H9 (cell line): ENCODE measurements at regions not wholly inside any gene's neighbourhood (a gene's known extent, or its start where the extent isn't known, plus 50 kb on each side); places are given as distances from the start of the nearest gene placed in this dataset.

Experiments used
- DNase-seq: peaks from one replicate; pipeline ENCODE4 v3.0.0-alpha.2; 2017
- H2AFZ ChIP-seq: one replicate; pipeline ENCODE4 v1.6.1; 2013; ENCODE audit warnings: mild to moderate bottlenecking, low read length, control low read depth, moderate library complexity
- H2AK5ac ChIP-seq: 2 replicates; pipeline ENCODE4 v1.6.1; 2013; ENCODE audit warnings: low read length, control low read depth, mixed read lengths; ENCODE audit not compliant: insufficient read length
- H2BK120ac ChIP-seq: one replicate; pipeline ENCODE4 v1.6.1; 2013; ENCODE audit warnings: low read depth, mild to moderate bottlenecking, low read length, control low read depth, inconsistent platforms; ENCODE audit not compliant: poor library complexity, severe bottlenecking
- H2BK12ac ChIP-seq: 2 replicates; pipeline ENCODE4 v1.6.1; 2013; ENCODE audit warnings: low read length, control low read depth, mixed read lengths, low read depth; ENCODE audit not compliant: insufficient read length
- H2BK15ac ChIP-seq: 2 replicates; pipeline ENCODE4 v1.6.1; 2013; ENCODE audit warnings: low read depth, low read length, control low read depth
- H2BK20ac ChIP-seq: one replicate; pipeline ENCODE4 v1.6.1; 2013; ENCODE audit warnings: low read depth, mild to moderate bottlenecking, low read length, control low read depth, inconsistent platforms; ENCODE audit not compliant: poor library complexity, severe bottlenecking
- H2BK5ac ChIP-seq: 2 replicates; pipeline ENCODE4 v1.6.1; 2013; ENCODE audit warnings: low read length, control low read depth, mixed read lengths; ENCODE audit not compliant: insufficient read length
- H3K14ac ChIP-seq: 2 replicates; pipeline ENCODE4 v1.6.1; 2013; ENCODE audit warnings: low read length, control low read depth; ENCODE audit not compliant: insufficient read depth
- H3K18ac ChIP-seq: 2 replicates; pipeline ENCODE4 v1.6.1; 2013; ENCODE audit warnings: low read depth, mild to moderate bottlenecking, mixed read lengths, low read length, control low read depth; ENCODE audit not compliant: insufficient read length
- H3K23ac ChIP-seq: 2 replicates; pipeline ENCODE4 v1.6.1; 2013; ENCODE audit warnings: low read length, control low read depth, mixed read lengths, low read depth; ENCODE audit not compliant: insufficient read length
- H3K23me2 ChIP-seq: 2 replicates; pipeline ENCODE4 v1.6.1; 2013; ENCODE audit warnings: low read depth, mild to moderate bottlenecking, mixed read lengths, low read length, control low read depth; ENCODE audit not compliant: insufficient read length, poor library complexity, severe bottlenecking
- H3K27ac ChIP-seq: 2 replicates; pipeline ENCODE4 v1.5.1; 2013; ENCODE audit warnings: low read length, control low read depth, mixed read lengths, low read depth; ENCODE audit not compliant: insufficient read length
- H3K27me3 ChIP-seq: 2 replicates; pipeline ENCODE4 v1.6.1; 2013; ENCODE audit warnings: low read length, control low read depth, inconsistent platforms; ENCODE audit not compliant: insufficient read depth
- H3K4ac ChIP-seq: 2 replicates; pipeline ENCODE4 v1.6.1; 2013; ENCODE audit warnings: low read depth, mild to moderate bottlenecking, control low read depth, inconsistent platforms, low read length, moderate library complexity
- H3K4me1 ChIP-seq: 2 replicates; pipeline ENCODE4 v1.6.1; 2013; ENCODE audit warnings: low read length, control low read depth, inconsistent platforms; ENCODE audit not compliant: insufficient read depth
- H3K4me2 ChIP-seq: 2 replicates; pipeline ENCODE4 v1.6.1; 2013; ENCODE audit warnings: low read length, control low read depth, mixed read lengths; ENCODE audit not compliant: insufficient read length, insufficient read depth
- H3K56ac ChIP-seq: 2 replicates; pipeline ENCODE4 v1.6.1; 2013; ENCODE audit warnings: low read depth, mild to moderate bottlenecking, mixed read lengths, low read length, control low read depth; ENCODE audit not compliant: insufficient read length
- H3K79me1 ChIP-seq: 2 replicates; pipeline ENCODE4 v1.6.1; 2013; ENCODE audit warnings: low read depth, mild to moderate bottlenecking, moderate library complexity, low read length, control low read depth, inconsistent platforms; ENCODE audit not compliant: insufficient read depth, poor library complexity, severe bottlenecking
- H3K79me2 ChIP-seq: 2 replicates; pipeline ENCODE4 v1.6.1; 2013; ENCODE audit warnings: low read length, control low read depth, inconsistent platforms; ENCODE audit not compliant: insufficient read depth
- H3K9ac ChIP-seq: 2 replicates; pipeline ENCODE4 v1.6.1; 2013; ENCODE audit warnings: low read length, control low read depth, mixed read lengths; ENCODE audit not compliant: insufficient read length; ENCODE audit errors: extremely low read depth
- H3K9me3 ChIP-seq: one replicate; pipeline ENCODE4 v1.6.1; 2013; ENCODE audit warnings: low read depth, low read length, inconsistent platforms; ENCODE audit not compliant: control insufficient read depth
- H3T11ph ChIP-seq: one replicate; pipeline ENCODE4 v1.6.1; 2013; ENCODE audit warnings: mild to moderate bottlenecking, low read length, control low read depth, inconsistent platforms
- H4K20me1 ChIP-seq: one replicate; pipeline ENCODE4 v1.6.1; 2013; ENCODE audit not compliant: control insufficient read depth, insufficient read length, insufficient read depth
- H4K5ac ChIP-seq: 2 replicates; pipeline ENCODE4 v1.6.1; 2013; ENCODE audit warnings: low read depth, mild to moderate bottlenecking, mixed read lengths, low read length, control low read depth; ENCODE audit not compliant: insufficient read length
- H4K8ac ChIP-seq: replicated peaks from 2 replicates; pipeline ENCODE4 v1.6.1; 2013; ENCODE audit warnings: low read length, control low read depth, mixed read lengths, low read depth; ENCODE audit not compliant: insufficient read length
- H4K91ac ChIP-seq: 2 replicates; pipeline ENCODE4 v1.6.1; 2013; ENCODE audit warnings: low read depth, mild to moderate bottlenecking, moderate library complexity, mixed read lengths, low read length, control low read depth; ENCODE audit not compliant: insufficient read length
- H3K27ac Mint-ChIP-seq, 3 experiments: 2 replicates in 2 of 3; 3 replicates in 1 of 3; pipeline ENCODE4 v1.8.0; 2020 to 2021; ENCODE audit warnings: mixed read lengths in 3 of 3, mild to moderate bottlenecking in 1 of 3, moderate library complexity in 1 of 3
- H3K27me3 Mint-ChIP-seq: 2 replicates; pipeline ENCODE4 v1.8.0; 2021; ENCODE audit warnings: low read depth, mild to moderate bottlenecking, moderate library complexity, mixed read lengths
- H3K36me3 Mint-ChIP-seq, 3 experiments: 2 replicates in 2 of 3; 3 replicates in 1 of 3; pipeline ENCODE4 v1.8.0; 2020 to 2021; ENCODE audit warnings: low read depth in 3 of 3, mixed read lengths in 3 of 3; ENCODE audit not compliant: insufficient read depth in 1 of 3
- H3K4me1 Mint-ChIP-seq, 2 experiments: 2 replicates each; pipeline ENCODE4 v1.8.0; 2020; ENCODE audit warnings: mixed read lengths in 2 of 2
- H3K4me3 Mint-ChIP-seq, 2 experiments: 2 replicates in 1 of 2; 3 replicates in 1 of 2; pipeline ENCODE4 v1.8.0; 2020 to 2021; ENCODE audit warnings: mild to moderate bottlenecking in 2 of 2, mixed read lengths in 2 of 2, moderate library complexity in 1 of 2
- H3K9me3 Mint-ChIP-seq, 2 experiments: 2 replicates in 1 of 2; 3 replicates in 1 of 2; pipeline ENCODE4 v1.8.0; 2020; ENCODE audit warnings: mild to moderate bottlenecking in 2 of 2, mixed read lengths in 2 of 2, moderate library complexity in 1 of 2
- WGBS: extraction: QIAGEN DNeasy Blood & Tissue Kit; methylation state at CpG from one replicate; pipeline ENCODE4 v1.1.7; 2013; ENCODE audit warnings: missing lambda C conversion rate, low lambda C conversion rate, mixed read lengths; ENCODE audit not compliant: insufficient read length; ENCODE audit errors: extremely low coverage; 5-methylcytosine and 5-hydroxymethylcytosine counted together
- TF ChIP-seq, protein P1 (sequence below): fragments of 200-600 bp; sonication (generic); conservative IDR thresholded peaks from 3 replicates; pipeline ENCODE4 v1.8.0; 2021; ENCODE audit warnings: antibody characterized with exemption, mild to moderate bottlenecking

DNA sequence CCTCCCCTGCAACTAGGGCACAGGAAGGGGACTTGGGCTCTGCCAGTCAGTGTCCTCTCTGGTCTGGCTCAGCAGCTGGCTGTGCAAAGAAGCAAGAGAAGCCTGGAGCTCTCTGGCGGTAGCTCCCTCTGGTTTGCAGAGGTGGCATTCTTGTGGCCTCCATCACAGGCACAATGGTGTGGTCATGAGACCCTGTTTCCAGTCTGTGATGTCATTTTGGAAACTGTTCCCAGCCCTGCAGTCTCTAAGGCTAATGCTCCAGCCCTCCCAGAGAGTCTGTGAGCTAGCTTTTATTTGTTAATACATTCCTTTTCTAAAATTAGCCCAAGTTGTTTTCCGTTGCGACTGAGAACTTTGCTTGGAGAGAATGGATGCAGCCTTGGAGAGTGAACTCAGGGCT lies 69.5 kb upstream of the FOXQ1 start:
- Histone ChIP-seq H2AK5ac (no peak overlapping the region), H3K56ac (no peak overlapping the region), H3T11ph (no peak overlapping the region), H3K4me2 (no peak overlapping the region), H2BK15ac (no peak overlapping the region), H2BK120ac (no peak overlapping the region), H3K27ac (no peak overlapping the region), H4K5ac (no peak overlapping the region), H4K91ac (no peak overlapping the region), H3K23ac (no peak overlapping the region), H4K8ac (no peak overlapping the region), H3K27me3 (no peaks in the 10 kb centered on the region), H2BK5ac (no peak overlapping the region), H3K23me2 (no peaks in the 10 kb centered on the region), H2AFZ (no peak overlapping the region), H2BK20ac (no peak overlapping the region), H2BK12ac (no peak overlapping the region), H3K9me3 (no peaks in the 10 kb centered on the region), H3K18ac (no peak overlapping the region), H3K14ac (no peak overlapping the region), H3K9ac (no peak overlapping the region), H3K79me1 (no peaks in the 10 kb centered on the region), H3K79me2 (no peaks in the 10 kb centered on the region), H3K4me1 (0 out of 2 replicates have a peak, but pooled peaks cover 4% of the 10 kb centered on the region), H4K20me1 (no peaks in the 10 kb centered on the region), H3K4ac (no peak overlapping the region)
- no peaks in the 10 kb centered on the region for H3K36me3 Mint-ChIP-seq
- H3K4me1 Mint-ChIP-seq = peaks cover 13 to 14% of the 10 kb centered on the region in 2 experiments
- no peak for DNase-seq
- H3K27me3 Mint-ChIP-seq = peaks cover 8% of the 10 kb centered on the region
- TF ChIP-seq, protein P1, sequence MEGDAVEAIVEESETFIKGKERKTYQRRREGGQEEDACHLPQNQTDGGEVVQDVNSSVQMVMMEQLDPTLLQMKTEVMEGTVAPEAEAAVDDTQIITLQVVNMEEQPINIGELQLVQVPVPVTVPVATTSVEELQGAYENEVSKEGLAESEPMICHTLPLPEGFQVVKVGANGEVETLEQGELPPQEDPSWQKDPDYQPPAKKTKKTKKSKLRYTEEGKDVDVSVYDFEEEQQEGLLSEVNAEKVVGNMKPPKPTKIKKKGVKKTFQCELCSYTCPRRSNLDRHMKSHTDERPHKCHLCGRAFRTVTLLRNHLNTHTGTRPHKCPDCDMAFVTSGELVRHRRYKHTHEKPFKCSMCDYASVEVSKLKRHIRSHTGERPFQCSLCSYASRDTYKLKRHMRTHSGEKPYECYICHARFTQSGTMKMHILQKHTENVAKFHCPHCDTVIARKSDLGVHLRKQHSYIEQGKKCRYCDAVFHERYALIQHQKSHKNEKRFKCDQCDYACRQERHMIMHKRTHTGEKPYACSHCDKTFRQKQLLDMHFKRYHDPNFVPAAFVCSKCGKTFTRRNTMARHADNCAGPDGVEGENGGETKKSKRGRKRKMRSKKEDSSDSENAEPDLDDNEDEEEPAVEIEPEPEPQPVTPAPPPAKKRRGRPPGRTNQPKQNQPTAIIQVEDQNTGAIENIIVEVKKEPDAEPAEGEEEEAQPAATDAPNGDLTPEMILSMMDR = no peak
- no peak overlapping the region for H3K27ac Mint-ChIP-seq
- H3K4me3 Mint-ChIP-seq = no peak overlapping the region
- H3K9me3 Mint-ChIP-seq = no peaks in the 10 kb centered on the region
- WGBS = no CpG with 5 or more reads among the region's 3 CpGs
